Erythroblast (primary cell): ENCODE measurements at regions not wholly inside any gene's neighbourhood (a gene's known extent, or its start where the extent isn't known, plus 50 kb on each side); places are given as distances from the start of the nearest gene placed in this dataset.

ENCODE experiments used
- GATA1 ChIP-seq: IDR thresholded peaks from 2 replicates; pipeline ENCODE4 v1.6.1; 2011; ENCODE audit warnings: low read depth, mild to moderate bottlenecking, control low read depth, low read length, moderate library complexity
- POLR2A ChIP-seq: IDR thresholded peaks from 2 replicates; pipeline ENCODE4 v1.6.1; 2011; ENCODE audit warnings: mild to moderate bottlenecking, low read length

- TF ChIP-seq GATA1 (no peak), POLR2A (no peak)
These were observed 104.7 kb upstream of the TMEM170B start for GRCh38 chr6:11432713-11433450.
